Hematopoietic multipotent progenitor cell treated with erythropoietin and hydrocortisone succinate and interleukin-3 and kit ligand, for 17 days (in vitro differentiated cells): ENCODE measurements at regions not wholly inside any gene's neighbourhood (a gene's known extent, or its start where the extent isn't known, plus 50 kb on each side); places are given as distances from the start of the nearest gene placed in this dataset.

Source experiments
- DNase-seq: peaks from one replicate; pipeline ENCODE4 v3.0.0-alpha.2; 2015; ENCODE audit warnings: low spot score

GRCh38 chr5:61790678-61791077 lies 458.6 kb downstream of the ZSWIM6 start:
- no peak for DNase-seq

GRCh38 chr5:61796773-61797172 lies 464.7 kb downstream of the ZSWIM6 start:
- DNase-seq = no peak

GRCh38 chr5:61800450-61800849 lies 468.4 kb downstream of the ZSWIM6 start:
- no peak for DNase-seq

- DNase-seq = no peak
These were observed 469.1 kb downstream of the ZSWIM6 start for GRCh38 chr5:61801174-61801573.

GRCh38 chr5:61802456-61802855 lies 470.4 kb downstream of the ZSWIM6 start:
- DNase-seq = no peak

- DNase-seq = no peak
These were observed 473.0 kb downstream of the ZSWIM6 start for GRCh38 chr5:61805101-61805500.

GRCh38 chr5:61806491-61807020 lies 474.5 kb downstream of the ZSWIM6 start:
- no peak for DNase-seq

- no peak for DNase-seq
These were observed 476.0 kb downstream of the ZSWIM6 start for GRCh38 chr5:61808091-61808490.

GRCh38 chr5:61808909-61809308 lies 476.9 kb downstream of the ZSWIM6 start:
- DNase-seq = no peak

GRCh38 chr5:61809651-61810050 lies 477.6 kb downstream of the ZSWIM6 start:
- DNase-seq = no peak

GRCh38 chr5:61811052-61811451 lies 479.0 kb downstream of the ZSWIM6 start:
- DNase-seq = no peak

- DNase-seq = no peak
These were observed 481.3 kb downstream of the ZSWIM6 start for GRCh38 chr5:61813361-61813760.

- no peak for DNase-seq
These were observed 483.3 kb downstream of the ZSWIM6 start for GRCh38 chr5:61815339-61815738.

GRCh38 chr5:61816146-61816545 lies 484.1 kb downstream of the ZSWIM6 start:
- no peak for DNase-seq

- DNase-seq = no peak
These were observed 484.8 kb downstream of the ZSWIM6 start for GRCh38 chr5:61816585-61817450.

- DNase-seq = no peak
These were observed 485.6 kb downstream of the ZSWIM6 start for GRCh38 chr5:61817472-61818326.

- no peak for DNase-seq
These were observed 485.2 kb upstream of the KIF2A start for GRCh38 chr5:61820836-61821235.

- DNase-seq = no peak
These were observed 484.4 kb upstream of the KIF2A start for GRCh38 chr5:61821561-61821960.

GRCh38 chr5:61822584-61822983 lies 483.4 kb upstream of the KIF2A start:
- DNase-seq = no peak

GRCh38 chr5:61823065-61823464 lies 482.9 kb upstream of the KIF2A start:
- no peak for DNase-seq

GRCh38 chr5:61823781-61824180 lies 482.2 kb upstream of the KIF2A start:
- no peak for DNase-seq

- no peak for DNase-seq
These were observed 481.6 kb upstream of the KIF2A start for GRCh38 chr5:61824396-61824795.

- DNase-seq = no peak
These were observed 478.5 kb upstream of the KIF2A start for GRCh38 chr5:61827445-61827975.
